H1 (cell line): ENCODE measurements at regions not wholly inside any gene's neighbourhood (a gene's known extent, or its start where the extent isn't known, plus 50 kb on each side); places are given as distances from the start of the nearest gene placed in this dataset.

Experiments used
- CTCF ChIA-PET: fragments of 300-600 bp; sonication (Branson Sonifier 250); formaldehyde crosslinking; loops from one replicate; lab custom pipeline; 2021; ENCODE audit not compliant: partially characterized antibody; lab: Charles Lee
- POLR2A ChIA-PET: fragments of 300-600 bp; sonication (Branson Sonifier 250); formaldehyde crosslinking; loops from one replicate; lab custom pipeline; 2021; ENCODE audit warnings: inconsistent platforms; ENCODE audit not compliant: partially characterized antibody; lab: Charles Lee
- DNase-seq, 2 experiments: peaks; one replicate each; pipeline versions ENCODE4 v3.0.0 to v3.0.0-alpha.2; 2010 to 2022; ENCODE audit warnings: low spot score in 2 of 2, low read depth in 1 of 2, mixed read lengths in 1 of 2
- FAIRE-seq: peaks from 2 replicates; lab custom pipeline; 2011; peaks lifted over from hg19 to GRCh38; lab: Jason Lieb, UNC
- H2AFZ ChIP-seq: 2 replicates; pipeline ENCODE4 v1.8.1; 2012; ENCODE audit warnings: low read length, inconsistent platforms
- H2AK5ac ChIP-seq: 2 replicates; pipeline ENCODE4 v1.6.1; 2013; ENCODE audit warnings: low read depth, low read length
- H2BK120ac ChIP-seq: replicated peaks from 2 replicates; pipeline ENCODE3; 2013; ENCODE audit warnings: low read depth, low read length, inconsistent platforms
- H2BK12ac ChIP-seq: 2 replicates; pipeline ENCODE4 v1.6.1; 2013; ENCODE audit warnings: low read depth, low read length
- H2BK15ac ChIP-seq: 2 replicates; pipeline ENCODE4 v1.6.1; 2013; ENCODE audit warnings: low read length
- H2BK20ac ChIP-seq: 2 replicates; pipeline ENCODE4 v1.6.1; 2013; ENCODE audit warnings: low read length
- H2BK5ac ChIP-seq: 2 replicates; pipeline ENCODE4 v1.6.1; 2013; ENCODE audit warnings: low read depth, low read length
- H3K14ac ChIP-seq: 2 replicates; pipeline ENCODE4 v1.6.1; 2013; ENCODE audit warnings: inconsistent platforms; ENCODE audit not compliant: insufficient read length
- H3K18ac ChIP-seq: 2 replicates; pipeline ENCODE4 v1.6.1; 2013; ENCODE audit warnings: low read length; ENCODE audit errors: extremely low read depth
- H3K23ac ChIP-seq: 2 replicates; pipeline ENCODE4 v1.6.1; 2013; ENCODE audit warnings: inconsistent platforms; ENCODE audit not compliant: insufficient read length
- H3K23me2 ChIP-seq: 2 replicates; pipeline ENCODE4 v1.6.1; 2013; ENCODE audit warnings: low read depth, low read length
- H3K27ac ChIP-seq: 2 replicates; pipeline ENCODE4 v1.6.1; 2011; ENCODE audit warnings: low read depth, low read length, inconsistent platforms
- H3K27me3 ChIP-seq, 4 experiments: replicated peaks in 1 of 4; 1 replicate in 1 of 4; 2 replicates in 3 of 4; pipeline versions ENCODE4 v1.6.1 to v1.8.1; 2011 to 2013; ENCODE audit warnings: low read length in 3 of 4, mild to moderate bottlenecking in 3 of 4, inconsistent platforms in 2 of 4, mixed read lengths in 2 of 4, moderate library complexity in 1 of 4; ENCODE audit not compliant: control insufficient read depth in 3 of 4, insufficient read depth in 3 of 4; ENCODE audit errors: extremely low read depth in 1 of 4
- H3K36me3 ChIP-seq, 4 experiments: 2 replicates each; pipeline versions ENCODE4 v1.6.1 to v1.8.1; 2011 to 2013; ENCODE audit warnings: mild to moderate bottlenecking in 4 of 4, low read length in 3 of 4, moderate library complexity in 2 of 4, control low read depth in 1 of 4, inconsistent platforms in 1 of 4; ENCODE audit not compliant: insufficient read depth in 4 of 4, control insufficient read depth in 2 of 4
- H3K4ac ChIP-seq: replicated peaks from 2 replicates; pipeline ENCODE3; 2013; ENCODE audit warnings: low read length, low read depth, mixed read lengths, inconsistent platforms; ENCODE audit not compliant: insufficient read length
- H3K4me1 ChIP-seq, 4 experiments: replicated peaks in 1 of 4; 1 replicate in 1 of 4; 2 replicates in 3 of 4; pipeline versions ENCODE4 v1.6.1 to v1.8.1; 2011 to 2013; ENCODE audit warnings: low read length in 3 of 4, inconsistent platforms in 2 of 4, mixed read lengths in 1 of 4; ENCODE audit not compliant: insufficient read depth in 4 of 4, control insufficient read depth in 3 of 4
- H3K4me2 ChIP-seq, 2 experiments: 2 replicates each; pipeline versions ENCODE4 v1.6.1 to v1.8.1; 2011 to 2013; ENCODE audit warnings: low read depth in 2 of 2, low read length in 2 of 2, control low read depth in 1 of 2, inconsistent platforms in 1 of 2, mild to moderate bottlenecking in 1 of 2; ENCODE audit not compliant: insufficient read depth in 1 of 2
- H3K4me3 ChIP-seq, 4 experiments: fragments of 200-600, 300-600 bp in 1 of 4; sonication (generic), shearing (Covaris generic), sonication (Bioruptor Twin) in 1 of 4; 2 replicates each; pipeline versions ENCODE4 v1.5.1 to v1.8.1; 2011 to 2016; ENCODE audit warnings: low read length in 4 of 4, low read depth in 3 of 4, control low read depth in 2 of 4, inconsistent platforms in 2 of 4, mild to moderate bottlenecking in 2 of 4, mixed read lengths in 1 of 4, moderate library complexity in 1 of 4; ENCODE audit not compliant: insufficient read depth in 2 of 4; ENCODE audit errors: extremely low read depth in 1 of 4
- H3K56ac ChIP-seq: replicated peaks from 2 replicates; pipeline ENCODE3; 2013; ENCODE audit warnings: low read depth, mild to moderate bottlenecking, mixed read lengths, low read length, inconsistent platforms; ENCODE audit not compliant: insufficient read length
- H3K79me1 ChIP-seq: 2 replicates; pipeline ENCODE4 v1.6.1; 2013; ENCODE audit warnings: low read depth, low read length, control low read depth
- H3K79me2 ChIP-seq, 2 experiments: 2 replicates each; pipeline versions ENCODE4 v1.6.1 to v1.8.1; 2012 to 2013; ENCODE audit warnings: low read length in 2 of 2, mild to moderate bottlenecking in 2 of 2, inconsistent platforms in 1 of 2; ENCODE audit not compliant: insufficient read depth in 2 of 2, control insufficient read depth in 1 of 2
- H3K9ac ChIP-seq, 4 experiments: replicated peaks in 1 of 4; 1 replicate in 1 of 4; 2 replicates in 3 of 4; pipeline versions ENCODE4 v1.6.1 to v1.8.1; 2011 to 2013; ENCODE audit warnings: low read depth in 3 of 4, low read length in 3 of 4, control low read depth in 2 of 4, mild to moderate bottlenecking in 2 of 4, moderate library complexity in 2 of 4, inconsistent platforms in 1 of 4; ENCODE audit errors: extremely low read depth in 1 of 4
- H3K9me3 ChIP-seq, 2 experiments: 2 replicates each; pipeline versions ENCODE4 v1.6.1 to v1.8.1; 2012 to 2013; ENCODE audit warnings: mild to moderate bottlenecking in 2 of 2, moderate library complexity in 2 of 2, control low read depth in 1 of 2, inconsistent platforms in 1 of 2, low read depth in 1 of 2, low read length in 1 of 2, mixed read lengths in 1 of 2; ENCODE audit not compliant: insufficient read depth in 2 of 2
- H4K20me1 ChIP-seq, 2 experiments: replicated peaks in 1 of 2; 2 replicates each; pipeline versions ENCODE3 to v1.8.1; 2011 to 2013; ENCODE audit warnings: inconsistent platforms in 2 of 2, low read length in 2 of 2, mild to moderate bottlenecking in 1 of 2; ENCODE audit not compliant: insufficient read depth in 2 of 2, control insufficient read depth in 1 of 2
- H4K5ac ChIP-seq: 2 replicates; pipeline ENCODE4 v1.6.1; 2013; ENCODE audit warnings: low read length, low read depth, mixed read lengths, inconsistent platforms; ENCODE audit not compliant: insufficient read length
- H4K8ac ChIP-seq: 2 replicates; pipeline ENCODE4 v1.8.0; 2013; ENCODE audit warnings: mild to moderate bottlenecking, moderate library complexity, low read length, inconsistent platforms; ENCODE audit not compliant: insufficient read depth; ENCODE audit errors: extremely low read depth
- H4K91ac ChIP-seq: replicated peaks from 2 replicates; pipeline ENCODE3; 2013; ENCODE audit warnings: low read length, mixed read lengths, inconsistent platforms; ENCODE audit not compliant: insufficient read length
- BCL11A ChIP-seq, 2 experiments: IDR thresholded peaks; one replicate each; pipeline ENCODE4 v1.6.1; 2011; ENCODE audit warnings: low read depth in 2 of 2, low read length in 2 of 2, mild to moderate bottlenecking in 2 of 2
- RNF2 ChIP-seq: fragments of 200-900, 300-1000 bp; sonication (generic); IDR thresholded peaks from 2 replicates; pipeline ENCODE4 v1.7.1; 2016; ENCODE audit warnings: borderline replicate concordance, low read depth, mild to moderate bottlenecking, antibody characterized with exemption, low read length; ENCODE audit not compliant: poor library complexity, severe bottlenecking; ENCODE audit errors: missing control alignments
- SP1 ChIP-seq: IDR thresholded peaks from 2 replicates; pipeline ENCODE4 v1.6.1; 2011; ENCODE audit warnings: low read depth, low read length
- WGBS, 2 experiments: shearing (Covaris generic) in 1 of 2; methylation state at CpG; one replicate each; pipeline versions ENCODE4 v1.1.6 to v1.1.7; 2013 to 2015; ENCODE audit warnings: low lambda C conversion rate in 2 of 2, mixed read lengths in 2 of 2, inconsistent platforms in 1 of 2, low coverage in 1 of 2, missing lambda C conversion rate in 1 of 2; ENCODE audit not compliant: insufficient replicate concordance in 2 of 2, insufficient coverage in 1 of 2, insufficient read length in 1 of 2; ENCODE audit errors: extremely low coverage in 1 of 2, missing lambda C conversion rate in 1 of 2; 5-methylcytosine and 5-hydroxymethylcytosine counted together

DNA sequence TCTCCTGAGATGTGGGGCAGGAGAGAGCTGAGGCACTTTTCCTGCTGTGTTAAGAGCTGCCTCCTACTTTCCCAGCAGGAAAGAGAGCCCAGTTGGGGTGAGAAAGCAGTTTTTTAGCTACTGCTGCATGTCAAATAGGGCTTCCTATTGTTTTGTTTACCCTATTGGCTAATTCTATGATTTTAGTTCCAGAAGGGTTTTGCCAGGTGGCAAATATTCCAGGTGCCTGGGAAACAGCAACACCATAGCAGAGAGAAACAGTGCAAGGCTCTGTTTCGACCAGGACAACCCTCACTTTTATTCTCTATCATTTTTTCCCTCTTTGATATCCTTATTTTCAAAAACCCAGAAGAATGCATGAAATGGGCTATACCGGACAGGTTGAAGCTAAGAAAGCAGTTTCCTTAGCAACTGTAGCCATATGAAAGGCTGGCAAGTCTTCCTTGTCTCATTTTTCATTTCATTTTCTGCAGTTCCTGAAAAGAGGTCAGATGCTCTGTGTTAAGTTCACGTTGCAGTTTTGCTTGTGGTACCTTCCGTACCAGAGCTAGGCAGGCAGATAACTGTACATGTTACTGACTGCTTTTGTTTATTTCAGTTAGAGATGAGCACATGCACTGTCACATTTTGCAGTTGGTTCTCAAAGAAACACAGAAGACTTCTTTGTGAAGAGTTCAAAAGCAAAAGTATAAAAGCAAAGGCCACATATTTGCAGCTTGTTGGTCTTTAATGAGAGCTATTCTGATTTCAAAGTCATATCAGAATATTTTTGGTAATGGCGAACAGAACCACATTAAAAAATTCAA is 84.8 kb downstream of the AQP4 start:
- DNase-seq, result no peak
- ChIA-PET POLR2A (no interaction called here), CTCF (interaction anchor here (0.6 to 2.2 kb wide), 6 partner anchors 8 to 397 kb away, joined by 3 to 6 read pairs (median 4); no protein-coding TSS in a partner anchor)
- Histone ChIP-seq H2BK15ac (0 out of 2 replicates have a peak overlapping the region, but pooled peaks have one; percentile 51), H2BK12ac (no peak overlapping the region), H3K27me3 (no peaks in the 10 kb centered on the region), H3K79me2 (no peaks in the 10 kb centered on the region), H3K56ac (no peak overlapping the region), H3K79me1 (no peaks in the 10 kb centered on the region), H3K18ac (no peak overlapping the region), H2BK5ac (no peak overlapping the region), H4K5ac (no peak overlapping the region), H2BK120ac (peak overlapping the region; percentile 23), H3K27ac (no peak overlapping the region), H3K23ac (no peak overlapping the region), H3K14ac (no peak overlapping the region), H3K4me2 (no peak overlapping the region; a peak in 1 of 4 replicates), H2AFZ (peak overlapping the region; percentile 62), H3K9me3 (no peaks in the 10 kb centered on the region), H3K9ac (no peak overlapping the region), H3K36me3 (no peaks in the 10 kb centered on the region; a peak in 1 of 8 replicates), H2AK5ac (no peak overlapping the region), H3K4ac (no peak overlapping the region), H3K23me2 (no peaks in the 10 kb centered on the region), H4K20me1 (no peaks in the 10 kb centered on the region), H3K4me3 (no peak overlapping the region), H2BK20ac (no peak overlapping the region), H4K8ac (no peak overlapping the region), H4K91ac (peak overlapping the region; percentile 68), H3K4me1 (peaks cover 0 to 23% (median 2%) of the 10 kb centered on the region in 4 experiments; a peak in 6 of 7 replicates)
- WGBS, 2 experiments, result 84% methylated on average over 5 of the region's 5 CpGs; no CpG with 5 or more reads in 1 of the 2 experiments
- TF ChIP-seq SP1 (no peak), RNF2 (no peak), BCL11A (IDR thresholded peaks at IDR 0.05; ENCODE audit: low read depth in 2 of 2, low read length in 2 of 2) (no peak)
- no peak for FAIRE-seq
